GM04503 (cell line): ENCODE measurements at regions not wholly inside any gene's neighbourhood (a gene's known extent, or its start where the extent isn't known, plus 50 kb on each side); places are given as distances from the start of the nearest gene placed in this dataset.
A peak's percentile ranks its signal among the peaks of the same experiment; 100 is the strongest.

Experiments used
- DNase-seq: peaks from one replicate; pipeline ENCODE4 v3.0.0-alpha.2; 2012; ENCODE audit warnings: low read depth

GRCh38 chr2:15719566-15720313, 128.1 kb downstream of the DDX1 start:
- DNase-seq = no peak

GRCh38 chr2:15720561-15721307, 129.1 kb downstream of the DDX1 start:
- DNase-seq = no peak

- no peak for DNase-seq
These were observed 129.9 kb downstream of the DDX1 start for GRCh38 chr2:15721411-15722067.

DNA sequence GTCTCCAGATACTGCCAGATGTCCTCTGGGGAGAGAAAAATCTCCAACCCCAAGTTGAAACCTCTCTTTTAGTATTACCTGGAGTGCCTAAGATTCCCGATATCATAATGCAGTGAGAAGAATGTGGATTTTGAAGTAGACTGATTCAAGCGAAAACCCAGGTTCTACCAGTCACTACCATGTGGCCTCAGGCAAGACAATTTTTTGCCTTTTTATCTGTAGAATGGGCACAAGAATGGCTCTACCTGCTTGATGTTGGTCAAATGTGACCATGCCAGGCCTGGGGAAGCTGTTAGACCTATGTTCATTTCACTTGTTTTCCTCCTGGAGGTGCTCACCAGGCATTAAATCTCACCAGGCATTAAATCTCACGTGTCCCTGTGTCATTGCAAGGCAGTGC, 131.3 kb downstream of the DDX1 start:
- DNase-seq = no peak

DNA sequence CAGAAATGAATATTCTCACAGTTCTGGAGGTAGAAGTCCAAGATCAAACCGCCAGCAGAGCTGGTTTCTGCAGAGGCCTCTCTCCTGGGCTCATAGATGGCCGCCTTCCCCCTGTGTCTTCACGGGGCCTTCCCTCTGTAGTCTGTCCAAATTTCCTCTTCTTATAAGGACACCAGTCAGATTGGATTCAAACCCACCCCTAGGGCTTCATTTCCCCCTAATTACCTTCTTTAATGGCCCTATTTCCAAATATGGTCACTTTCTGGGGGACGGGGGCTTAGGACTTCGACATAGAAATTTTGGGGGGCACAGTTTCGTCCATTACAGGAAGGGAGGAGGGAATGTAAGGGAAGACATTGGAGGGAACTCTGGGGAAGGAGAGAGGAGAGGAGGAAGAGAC, 132.6 kb downstream of the DDX1 start:
- DNase-seq = no peak

- no peak for DNase-seq
These were observed 133.6 kb downstream of the DDX1 start for GRCh38 chr2:15725101-15725781.

GRCh38 chr2:15725782-15726112, 134.1 kb downstream of the DDX1 start:
- DNase-seq = no peak

DNA sequence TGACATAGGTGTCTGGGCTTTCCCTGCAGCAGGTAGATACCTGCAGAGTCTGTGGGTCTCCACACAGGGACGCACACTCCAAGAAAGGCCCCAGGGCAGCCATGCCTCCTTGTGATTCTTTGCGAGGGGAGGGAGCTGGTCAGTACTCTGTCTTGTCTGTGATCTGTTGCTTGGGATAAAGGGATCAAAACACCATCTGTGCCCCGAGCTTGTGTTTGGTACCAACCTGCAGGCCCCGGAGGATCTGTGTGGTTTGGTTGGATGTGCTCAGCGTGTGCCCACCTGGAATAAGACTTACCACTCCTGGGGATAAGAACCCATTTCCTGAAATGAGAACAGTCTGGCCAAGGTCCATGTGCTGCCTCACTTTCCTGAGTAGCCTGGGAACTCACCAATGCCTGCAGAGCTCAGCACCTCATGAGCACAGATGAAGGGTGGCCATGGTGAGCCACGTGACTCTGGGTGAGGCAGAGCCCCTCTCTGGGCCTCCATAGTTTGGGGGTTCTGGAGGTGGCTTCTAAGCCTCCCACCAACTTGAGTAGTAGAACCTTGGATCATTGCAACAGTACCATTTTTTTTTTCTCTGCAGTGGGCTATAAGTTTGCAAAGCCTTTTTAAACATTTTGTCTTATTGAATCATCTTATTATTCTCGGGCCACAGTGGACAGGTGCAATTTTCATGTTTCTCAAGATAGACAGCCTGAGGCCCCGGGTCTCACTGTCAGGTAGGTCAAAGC, 134.8 kb downstream of the DDX1 start:
- no peak for DNase-seq

- no peak for DNase-seq
These were observed 136.0 kb downstream of the DDX1 start for GRCh38 chr2:15727396-15728244.

GRCh38 chr2:15728245-15728938, 136.7 kb downstream of the DDX1 start:
- DNase-seq = no peak

GRCh38 chr2:15729001-15729400, 137.3 kb downstream of the DDX1 start:
- no peak for DNase-seq

DNA sequence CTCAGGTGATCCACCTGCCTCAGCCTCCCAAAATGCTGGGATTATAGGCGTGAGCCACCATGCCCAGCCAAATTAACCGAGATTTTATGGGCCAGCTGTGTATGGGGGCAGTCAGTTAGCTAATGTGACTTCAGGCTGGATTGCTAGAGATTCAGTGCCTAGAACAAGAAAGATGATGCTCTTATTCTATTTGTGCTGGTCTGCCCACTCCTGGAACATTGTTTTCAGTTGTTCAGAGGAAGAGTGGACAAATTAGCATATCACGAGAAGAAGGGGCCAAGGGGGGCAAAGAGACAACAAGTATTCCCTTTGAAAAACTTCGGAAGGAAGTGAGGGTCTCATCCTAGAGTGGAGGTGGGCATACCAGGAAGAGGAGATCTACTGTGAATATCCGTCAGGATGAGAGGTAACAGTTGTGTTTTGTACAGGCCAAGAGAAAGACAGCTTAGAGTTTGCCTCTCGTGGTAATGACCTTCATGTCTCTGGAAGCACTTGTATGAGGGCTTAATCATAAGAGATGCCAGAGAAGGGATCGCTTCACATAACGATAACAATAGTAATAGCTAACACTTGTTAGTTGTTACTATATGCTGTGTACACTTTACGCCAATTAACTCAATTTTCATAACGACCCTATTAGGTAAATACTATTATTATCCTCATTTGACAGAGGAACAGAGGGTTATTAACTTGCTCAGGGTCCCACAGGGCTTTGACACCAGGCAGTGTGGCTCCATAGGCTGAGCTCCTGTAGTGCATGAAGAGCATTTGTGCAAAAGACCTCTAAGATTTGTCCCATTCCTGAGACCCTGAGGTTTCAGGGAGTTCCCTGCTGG, 138.3 kb downstream of the DDX1 start:
- no peak for DNase-seq

DNA sequence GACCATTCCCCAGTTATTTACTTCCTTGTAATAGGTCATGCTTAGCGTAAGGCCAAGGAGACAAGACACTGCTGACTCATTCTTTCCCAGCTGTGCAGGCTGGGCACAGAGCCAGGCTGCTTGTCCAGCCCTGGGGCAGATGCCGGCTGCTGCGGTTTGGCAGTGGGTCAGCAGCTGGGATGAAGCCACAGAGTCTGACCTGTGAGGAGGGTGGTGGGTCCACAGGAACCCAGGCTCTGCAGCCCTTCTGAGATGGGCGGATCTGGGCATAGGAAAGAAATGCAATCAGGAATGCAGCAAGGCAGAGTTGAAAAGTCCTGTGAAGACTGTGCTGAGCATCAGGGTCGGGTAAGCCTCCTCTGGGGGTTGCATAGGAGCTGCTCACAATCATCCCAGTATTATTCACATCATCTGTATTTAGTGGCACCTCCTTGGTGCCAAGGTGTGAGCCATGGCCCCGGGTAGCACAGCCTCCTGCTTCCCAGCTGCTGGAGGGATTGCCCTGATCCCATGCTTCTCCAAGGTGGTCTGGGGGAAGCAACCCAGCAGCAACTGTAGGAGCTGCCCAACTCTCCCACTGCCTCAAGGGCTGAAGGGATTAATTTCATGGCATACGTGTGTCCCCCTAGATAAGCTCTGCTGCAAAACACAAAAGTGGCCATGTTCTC, 139.0 kb downstream of the DDX1 start:
- peak; percentile 55 for DNase-seq

GRCh38 chr2:15731213-15731888, 139.7 kb downstream of the DDX1 start:
- no peak for DNase-seq

- DNase-seq = no peak
These were observed 140.2 kb downstream of the DDX1 start for GRCh38 chr2:15731889-15732271.

DNA sequence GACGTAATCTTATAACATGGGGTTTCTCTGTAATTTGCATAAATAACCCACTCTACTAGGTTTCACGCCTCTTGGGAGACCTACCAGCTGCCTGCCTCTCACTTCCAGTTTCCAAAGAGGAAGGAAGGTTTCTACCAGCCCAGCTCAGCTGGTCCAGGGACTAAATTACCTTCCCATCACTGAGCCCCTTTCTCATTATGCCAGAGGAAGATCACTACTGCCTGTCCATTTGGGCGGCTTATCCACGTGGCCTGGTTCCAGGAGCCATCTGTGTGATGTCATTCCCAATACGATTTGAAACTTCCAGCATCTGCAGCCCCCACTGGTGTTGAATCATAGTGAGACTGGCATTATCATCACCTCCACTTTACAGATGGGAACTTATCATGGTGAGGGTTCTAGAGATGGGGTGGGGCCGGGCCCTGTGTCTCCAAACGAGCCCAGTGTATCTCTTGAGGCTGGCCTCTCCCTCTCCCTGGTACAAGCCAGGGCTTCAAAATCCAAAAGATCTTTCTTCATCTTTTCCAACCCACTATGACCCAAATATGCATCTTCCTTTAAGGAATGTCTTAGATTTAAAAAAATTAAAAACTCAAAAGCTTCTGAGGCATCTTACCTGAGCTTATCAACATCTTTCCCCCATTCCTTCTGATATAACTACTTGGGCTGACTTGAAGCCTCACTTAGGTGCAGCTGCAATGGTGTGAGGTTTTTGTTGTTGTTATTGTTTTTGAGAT, 140.8 kb downstream of the DDX1 start:
- no peak for DNase-seq

GRCh38 chr2:15733867-15734673, 142.4 kb downstream of the DDX1 start:
- DNase-seq = no peak
